ENCODE measurements at regions not wholly inside any gene's neighbourhood (a gene's known extent, or its start where the extent isn't known, plus 50 kb on each side); places are given as distances from the start of the nearest gene placed in this dataset.

DNA sequence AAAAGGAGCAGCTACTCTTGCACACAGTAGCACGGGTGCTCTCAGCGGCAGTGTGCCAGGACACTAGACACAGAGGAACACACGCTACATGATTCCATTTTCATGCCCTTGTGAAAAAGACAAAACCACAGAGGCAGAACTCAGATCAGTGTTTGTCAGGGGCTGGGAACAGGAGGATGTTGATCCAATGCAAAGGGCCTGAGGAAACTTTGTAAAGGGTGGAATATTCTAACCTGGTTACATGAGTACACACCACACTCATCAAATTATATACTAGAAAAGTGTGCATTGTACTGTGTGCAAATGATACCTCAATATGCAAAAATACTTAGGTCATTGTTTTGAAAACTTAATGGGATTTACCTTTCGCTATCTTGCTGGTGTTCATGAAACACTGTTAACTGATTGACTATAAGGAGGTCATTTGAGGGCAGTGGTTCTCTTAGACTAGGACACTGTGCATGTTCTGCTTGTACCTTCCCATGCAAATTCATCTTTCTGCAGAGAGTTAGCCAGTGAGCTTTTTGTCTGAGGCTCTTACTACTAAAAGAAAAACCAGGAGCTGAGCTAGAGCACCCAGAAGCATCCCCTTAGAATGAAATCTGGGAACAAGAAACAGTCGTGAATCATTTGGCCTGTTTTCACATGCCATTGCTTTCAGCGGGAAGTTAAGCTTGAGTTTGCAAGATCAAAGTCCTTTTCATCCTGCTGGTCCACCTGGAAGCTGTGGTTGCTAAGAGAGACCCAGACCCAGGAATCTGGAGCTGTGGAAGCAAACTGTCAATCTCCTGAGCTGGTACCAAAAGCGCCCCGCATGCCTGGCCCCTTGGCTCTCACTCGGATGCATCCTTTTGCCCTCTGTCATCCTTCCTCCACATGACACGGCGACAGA, 204.8 kb downstream of the TTLL2 start:
- Histone ChIP-seq H3K36me3 (ENCODE audit: low read depth) (no peaks in the 10 kb centered on the region), H3K27ac (ENCODE audit: poor library complexity, severe bottlenecking) (no peak overlapping the region), H3K27me3 (ENCODE audit: insufficient read depth, poor library complexity, severe bottlenecking) (peaks cover 5% of the 10 kb centered on the region), H3K4me1 (ENCODE audit: insufficient read depth, poor library complexity, severe bottlenecking) (no peaks in the 10 kb centered on the region), H3K9me3 (ENCODE audit: severe bottlenecking) (no peaks in the 10 kb centered on the region), H3K4me3 (ENCODE audit: severe bottlenecking) (no peak overlapping the region)
- TF ChIP-seq, protein P1, sequence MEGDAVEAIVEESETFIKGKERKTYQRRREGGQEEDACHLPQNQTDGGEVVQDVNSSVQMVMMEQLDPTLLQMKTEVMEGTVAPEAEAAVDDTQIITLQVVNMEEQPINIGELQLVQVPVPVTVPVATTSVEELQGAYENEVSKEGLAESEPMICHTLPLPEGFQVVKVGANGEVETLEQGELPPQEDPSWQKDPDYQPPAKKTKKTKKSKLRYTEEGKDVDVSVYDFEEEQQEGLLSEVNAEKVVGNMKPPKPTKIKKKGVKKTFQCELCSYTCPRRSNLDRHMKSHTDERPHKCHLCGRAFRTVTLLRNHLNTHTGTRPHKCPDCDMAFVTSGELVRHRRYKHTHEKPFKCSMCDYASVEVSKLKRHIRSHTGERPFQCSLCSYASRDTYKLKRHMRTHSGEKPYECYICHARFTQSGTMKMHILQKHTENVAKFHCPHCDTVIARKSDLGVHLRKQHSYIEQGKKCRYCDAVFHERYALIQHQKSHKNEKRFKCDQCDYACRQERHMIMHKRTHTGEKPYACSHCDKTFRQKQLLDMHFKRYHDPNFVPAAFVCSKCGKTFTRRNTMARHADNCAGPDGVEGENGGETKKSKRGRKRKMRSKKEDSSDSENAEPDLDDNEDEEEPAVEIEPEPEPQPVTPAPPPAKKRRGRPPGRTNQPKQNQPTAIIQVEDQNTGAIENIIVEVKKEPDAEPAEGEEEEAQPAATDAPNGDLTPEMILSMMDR (IDR thresholded peaks at IDR 0.05; ENCODE audit: poor library complexity, severe bottlenecking): no peak
- ATAC-seq (ENCODE audit: low read depth) (no peak), DNase-seq (ENCODE audit: low spot score) (no peak)

DNA sequence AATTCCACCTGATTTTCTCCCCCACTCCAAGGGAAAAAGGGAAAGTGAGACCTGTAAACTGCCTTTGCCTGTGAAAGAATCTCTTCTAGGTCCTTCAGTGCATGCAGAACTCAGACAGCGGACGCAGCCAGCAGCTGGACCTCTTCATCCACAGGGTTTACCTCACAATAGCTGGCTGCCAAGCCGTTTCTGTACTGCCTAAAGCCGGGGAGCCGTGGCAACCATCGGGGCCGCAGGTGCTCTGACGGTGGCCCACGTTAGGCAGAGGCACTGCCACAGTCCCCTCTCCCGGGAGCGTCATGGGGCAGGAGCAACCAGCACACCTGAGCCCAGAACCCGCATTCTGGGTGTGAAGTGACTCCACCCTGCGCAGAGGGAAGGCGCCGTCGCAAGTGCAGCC, 206.1 kb downstream of the TTLL2 start:
- H3K9me3 ChIP-seq (ENCODE audit: severe bottlenecking): no peaks in the 10 kb centered on the region
- no peak for ATAC-seq (ENCODE audit: low read depth)
- H3K27ac ChIP-seq (ENCODE audit: poor library complexity, severe bottlenecking): no peak overlapping the region
- no peaks in the 10 kb centered on the region for H3K4me1 ChIP-seq (ENCODE audit: insufficient read depth, poor library complexity, severe bottlenecking)
- DNase-seq (ENCODE audit: low spot score): no peak
- peaks cover 5% of the 10 kb centered on the region for H3K27me3 ChIP-seq (ENCODE audit: insufficient read depth, poor library complexity, severe bottlenecking)
- H3K4me3 ChIP-seq (ENCODE audit: severe bottlenecking): no peak overlapping the region
- TF ChIP-seq, protein P1 (IDR thresholded peaks at IDR 0.05; ENCODE audit: poor library complexity, severe bottlenecking): no peak
- H3K36me3 ChIP-seq (ENCODE audit: low read depth): no peaks in the 10 kb centered on the region

DNA sequence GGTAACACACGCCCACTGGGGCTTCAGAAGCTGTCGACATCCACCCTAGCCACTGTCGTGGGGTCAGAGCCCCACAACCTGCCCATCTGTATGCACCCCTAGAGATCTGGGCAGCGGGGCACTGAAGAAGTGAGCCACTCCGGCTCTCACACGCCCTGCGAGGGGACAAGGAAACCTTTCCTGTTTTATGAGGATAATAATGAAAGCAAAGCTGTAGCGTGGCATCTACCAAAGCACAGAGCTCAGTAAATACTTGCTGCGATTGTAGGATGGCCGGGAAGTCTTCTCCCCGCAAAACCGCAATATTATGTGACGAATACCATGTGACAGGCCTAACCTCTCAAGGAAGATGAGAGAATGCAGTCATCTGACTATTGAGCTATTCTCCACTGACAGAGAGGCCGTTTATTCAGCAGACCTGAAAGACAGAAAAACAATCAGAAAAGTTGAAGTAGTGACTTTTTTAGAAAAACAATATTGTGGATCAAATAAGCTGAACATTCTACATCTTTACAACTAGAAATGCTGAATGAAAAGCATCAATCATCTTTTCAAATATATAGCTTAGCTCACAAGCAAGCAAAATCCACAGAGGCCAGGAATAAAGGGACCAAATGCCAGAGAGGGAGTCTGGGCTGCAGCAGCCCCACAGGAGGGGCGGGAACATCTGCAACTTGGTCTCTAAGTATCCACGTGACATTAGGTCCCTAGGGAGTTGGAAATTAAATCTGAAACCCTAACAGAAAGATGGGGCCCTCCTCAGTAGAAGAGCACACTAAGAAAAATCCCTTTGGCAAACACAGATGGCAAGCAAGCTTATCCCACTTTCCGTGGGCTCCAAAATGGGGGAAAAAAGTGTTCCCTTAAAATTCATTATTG, 207.8 kb downstream of the TTLL2 start:
- no peaks in the 10 kb centered on the region for H3K4me1 ChIP-seq (ENCODE audit: insufficient read depth, poor library complexity, severe bottlenecking)
- no peak overlapping the region for H3K27ac ChIP-seq (ENCODE audit: poor library complexity, severe bottlenecking)
- no peak for ATAC-seq (ENCODE audit: low read depth)
- no peak for DNase-seq (ENCODE audit: low spot score)
- H3K27me3 ChIP-seq (ENCODE audit: insufficient read depth, poor library complexity, severe bottlenecking): peaks cover 5% of the 10 kb centered on the region
- TF ChIP-seq, protein P1 (IDR thresholded peaks at IDR 0.05; ENCODE audit: poor library complexity, severe bottlenecking): no peak
- no peak overlapping the region for H3K4me3 ChIP-seq (ENCODE audit: severe bottlenecking)
- H3K9me3 ChIP-seq (ENCODE audit: severe bottlenecking): no peaks in the 10 kb centered on the region
- H3K36me3 ChIP-seq (ENCODE audit: low read depth): no peaks in the 10 kb centered on the region

DNA sequence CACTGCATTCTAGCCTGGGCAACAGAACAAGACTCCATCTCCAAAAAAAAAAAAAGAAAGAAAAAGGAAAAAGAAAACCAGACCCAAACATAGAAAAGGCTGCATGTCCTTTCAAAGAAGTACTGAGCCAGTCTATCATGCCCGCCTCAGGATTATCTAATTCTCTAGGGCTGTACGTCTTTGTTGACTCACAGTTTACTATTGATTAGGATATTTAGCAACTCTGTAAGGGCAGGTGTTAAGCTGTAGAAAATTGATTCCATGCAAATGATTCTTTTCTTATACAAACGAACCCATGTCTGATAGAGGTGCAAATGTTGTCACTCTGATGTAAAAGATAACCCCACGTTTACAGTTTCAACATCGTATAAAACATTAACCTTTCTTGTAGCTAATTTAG, 209.0 kb downstream of the TTLL2 start:
- no peaks in the 10 kb centered on the region for H3K36me3 ChIP-seq (ENCODE audit: low read depth)
- TF ChIP-seq, protein P1 (IDR thresholded peaks at IDR 0.05; ENCODE audit: poor library complexity, severe bottlenecking): no peak
- no peaks in the 10 kb centered on the region for H3K9me3 ChIP-seq (ENCODE audit: severe bottlenecking)
- peaks cover 5% of the 10 kb centered on the region for H3K27me3 ChIP-seq (ENCODE audit: insufficient read depth, poor library complexity, severe bottlenecking)
- no peak for ATAC-seq (ENCODE audit: low read depth)
- no peaks in the 10 kb centered on the region for H3K4me1 ChIP-seq (ENCODE audit: insufficient read depth, poor library complexity, severe bottlenecking)
- H3K27ac ChIP-seq (ENCODE audit: poor library complexity, severe bottlenecking): no peak overlapping the region
- DNase-seq (ENCODE audit: low spot score): no peak
- H3K4me3 ChIP-seq (ENCODE audit: severe bottlenecking): no peak overlapping the region

All from RWPE2 (cell line).